ENCODE measurements at regions not wholly inside any gene's neighbourhood (a gene's known extent, or its start where the extent isn't known, plus 50 kb on each side); places are given as distances from the start of the nearest gene placed in this dataset.

DNA sequence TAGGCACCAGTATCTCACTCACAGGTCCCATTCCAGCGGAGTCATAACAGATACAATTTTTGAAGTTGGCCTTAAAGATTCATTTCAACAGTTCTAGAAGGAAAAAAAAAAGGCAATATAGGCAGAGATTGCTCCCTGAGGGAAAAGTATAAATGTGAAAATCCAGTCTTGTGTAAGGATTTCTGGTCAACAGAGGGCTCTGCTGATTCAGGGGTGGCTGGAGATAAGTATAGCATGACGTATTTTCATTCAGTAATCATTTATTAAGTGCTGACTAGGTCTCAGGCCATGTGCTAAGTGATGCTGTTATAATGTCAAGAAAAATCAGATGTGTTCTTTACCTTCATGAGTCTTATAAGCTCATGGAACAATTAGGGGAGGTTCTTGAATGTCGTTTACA is 377.3 kb upstream of the MEF2C start:
- Mint-ChIP-seq H3K27me3 (ENCODE audit: unreplicated experiment) (no peaks in the 10 kb centered on the region), H3K27ac (ENCODE audit: unreplicated experiment) (no peak overlapping the region), H3K36me3 (ENCODE audit: unreplicated experiment) (no peaks in the 10 kb centered on the region), H3K4me3 (ENCODE audit: unreplicated experiment) (no peak overlapping the region), H3K4me1 (ENCODE audit: unreplicated experiment) (peaks cover 3% of the 10 kb centered on the region), H3K9me3 (ENCODE audit: unreplicated experiment) (peaks cover 7% of the 10 kb centered on the region)
- DNase-seq (ENCODE audit: extremely low spot score, unreplicated experiment), result no peak
- TF ChIP-seq, protein P1, sequence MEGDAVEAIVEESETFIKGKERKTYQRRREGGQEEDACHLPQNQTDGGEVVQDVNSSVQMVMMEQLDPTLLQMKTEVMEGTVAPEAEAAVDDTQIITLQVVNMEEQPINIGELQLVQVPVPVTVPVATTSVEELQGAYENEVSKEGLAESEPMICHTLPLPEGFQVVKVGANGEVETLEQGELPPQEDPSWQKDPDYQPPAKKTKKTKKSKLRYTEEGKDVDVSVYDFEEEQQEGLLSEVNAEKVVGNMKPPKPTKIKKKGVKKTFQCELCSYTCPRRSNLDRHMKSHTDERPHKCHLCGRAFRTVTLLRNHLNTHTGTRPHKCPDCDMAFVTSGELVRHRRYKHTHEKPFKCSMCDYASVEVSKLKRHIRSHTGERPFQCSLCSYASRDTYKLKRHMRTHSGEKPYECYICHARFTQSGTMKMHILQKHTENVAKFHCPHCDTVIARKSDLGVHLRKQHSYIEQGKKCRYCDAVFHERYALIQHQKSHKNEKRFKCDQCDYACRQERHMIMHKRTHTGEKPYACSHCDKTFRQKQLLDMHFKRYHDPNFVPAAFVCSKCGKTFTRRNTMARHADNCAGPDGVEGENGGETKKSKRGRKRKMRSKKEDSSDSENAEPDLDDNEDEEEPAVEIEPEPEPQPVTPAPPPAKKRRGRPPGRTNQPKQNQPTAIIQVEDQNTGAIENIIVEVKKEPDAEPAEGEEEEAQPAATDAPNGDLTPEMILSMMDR (IDR thresholded peaks at IDR 0.05), result peak; percentile 15

DNA sequence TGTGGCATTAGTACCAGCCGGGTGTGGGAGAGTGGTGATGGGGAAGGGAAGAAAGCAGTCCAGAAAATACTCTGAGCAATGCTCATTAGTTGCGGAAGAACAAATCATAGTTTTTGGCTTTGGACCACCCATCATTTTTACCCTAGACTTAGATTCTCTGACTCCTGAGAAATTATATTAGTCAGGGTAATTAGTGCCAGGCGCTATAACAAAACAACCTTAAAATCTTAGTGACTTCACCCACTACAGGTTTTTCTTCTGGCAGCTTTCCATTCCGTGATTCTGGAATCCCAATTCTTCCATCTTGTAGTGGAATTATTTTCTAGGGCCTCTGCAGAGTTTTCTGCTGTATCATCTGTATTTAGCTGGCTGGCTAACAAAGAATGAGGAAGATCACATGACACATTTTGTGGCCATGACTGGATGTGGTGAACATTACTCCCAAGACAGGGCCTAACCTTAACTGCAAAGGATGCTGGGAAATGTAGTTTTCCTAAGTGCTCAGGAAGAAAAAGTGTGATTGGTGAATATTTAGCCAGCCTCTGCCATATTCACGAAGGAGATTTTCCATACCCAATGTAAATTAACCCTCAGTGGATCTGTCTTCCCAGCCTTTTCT is 373.0 kb upstream of the MEF2C start:
- no peak for DNase-seq (ENCODE audit: extremely low spot score, unreplicated experiment)
- TF ChIP-seq, protein P1 (IDR thresholded peaks at IDR 0.05), result no peak
- Mint-ChIP-seq H3K9me3 (ENCODE audit: unreplicated experiment) (peaks cover 7% of the 10 kb centered on the region), H3K27ac (ENCODE audit: unreplicated experiment) (no peak overlapping the region), H3K36me3 (ENCODE audit: unreplicated experiment) (no peaks in the 10 kb centered on the region), H3K4me1 (ENCODE audit: unreplicated experiment) (no peaks in the 10 kb centered on the region), H3K4me3 (ENCODE audit: unreplicated experiment) (no peak overlapping the region), H3K27me3 (ENCODE audit: unreplicated experiment) (no peaks in the 10 kb centered on the region)

DNA sequence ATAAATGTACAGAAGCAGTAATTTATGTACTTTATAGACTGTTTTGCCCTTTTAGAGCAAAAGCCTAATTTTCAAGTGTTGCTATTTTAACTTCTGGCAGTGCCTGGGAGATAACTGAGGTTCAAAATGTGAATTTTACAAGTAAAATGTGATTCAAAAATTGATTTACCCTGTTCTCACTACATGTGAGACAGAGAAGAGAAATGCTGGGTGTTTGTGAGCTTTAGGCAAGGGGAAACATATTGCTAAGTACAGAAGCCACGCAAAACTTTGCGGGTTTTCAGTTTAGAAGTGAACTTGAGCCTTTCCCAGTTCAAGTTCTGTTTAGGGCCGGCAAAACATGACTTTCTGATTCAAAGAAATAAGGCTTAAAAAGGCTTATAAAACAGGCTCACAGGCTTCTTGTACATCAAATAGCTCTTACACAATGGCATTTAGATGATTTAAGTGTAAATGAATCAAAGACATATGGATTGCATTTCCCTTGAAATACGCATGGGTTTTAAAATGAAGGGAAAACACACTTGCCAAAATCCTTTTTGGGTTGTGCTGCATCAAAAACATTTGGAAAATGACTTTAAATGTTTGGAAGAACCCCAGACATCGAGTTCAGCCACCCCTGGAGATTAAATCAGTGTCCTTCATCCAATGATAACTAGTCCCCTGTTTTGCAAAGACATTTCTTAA is 370.8 kb upstream of the MEF2C start:
- Mint-ChIP-seq H3K36me3 (ENCODE audit: unreplicated experiment) (no peaks in the 10 kb centered on the region), H3K9me3 (ENCODE audit: unreplicated experiment) (peaks cover 7% of the 10 kb centered on the region), H3K4me3 (ENCODE audit: unreplicated experiment) (no peak overlapping the region), H3K4me1 (ENCODE audit: unreplicated experiment) (no peaks in the 10 kb centered on the region), H3K27ac (ENCODE audit: unreplicated experiment) (no peak overlapping the region), H3K27me3 (ENCODE audit: unreplicated experiment) (no peaks in the 10 kb centered on the region)
- DNase-seq (ENCODE audit: extremely low spot score, unreplicated experiment), result no peak
- TF ChIP-seq, protein P1 (IDR thresholded peaks at IDR 0.05), result no peak

DNA sequence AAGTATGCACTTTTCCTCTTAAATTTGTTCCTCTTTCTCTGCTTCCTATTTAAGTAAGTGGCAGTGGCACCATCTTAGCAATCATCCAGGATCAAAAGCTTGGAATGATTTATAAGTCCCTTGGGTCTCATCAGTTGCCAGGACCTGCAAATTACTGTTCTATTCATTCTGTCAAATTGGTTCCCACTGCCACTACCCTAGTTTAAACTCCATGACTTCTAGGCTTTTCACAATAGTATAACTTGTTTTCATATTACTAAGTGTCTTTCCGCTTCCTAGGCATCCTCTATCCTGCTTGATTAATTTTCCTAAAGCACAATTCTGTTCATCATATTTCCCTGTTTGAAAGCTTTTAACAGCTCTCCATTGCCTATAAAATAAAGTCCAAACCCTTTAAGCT is 363.9 kb upstream of the MEF2C start:
- no peaks in the 10 kb centered on the region for H3K4me1 Mint-ChIP-seq (ENCODE audit: unreplicated experiment)
- H3K9me3 Mint-ChIP-seq (ENCODE audit: unreplicated experiment), result no peaks in the 10 kb centered on the region
- H3K36me3 Mint-ChIP-seq (ENCODE audit: unreplicated experiment), result no peaks in the 10 kb centered on the region
- DNase-seq (ENCODE audit: extremely low spot score, unreplicated experiment), result no peak
- H3K27me3 Mint-ChIP-seq (ENCODE audit: unreplicated experiment), result no peaks in the 10 kb centered on the region
- TF ChIP-seq, protein P1 (IDR thresholded peaks at IDR 0.05), result no peak
- H3K27ac Mint-ChIP-seq (ENCODE audit: unreplicated experiment), result no peak overlapping the region
- H3K4me3 Mint-ChIP-seq (ENCODE audit: unreplicated experiment), result no peak overlapping the region

DNA sequence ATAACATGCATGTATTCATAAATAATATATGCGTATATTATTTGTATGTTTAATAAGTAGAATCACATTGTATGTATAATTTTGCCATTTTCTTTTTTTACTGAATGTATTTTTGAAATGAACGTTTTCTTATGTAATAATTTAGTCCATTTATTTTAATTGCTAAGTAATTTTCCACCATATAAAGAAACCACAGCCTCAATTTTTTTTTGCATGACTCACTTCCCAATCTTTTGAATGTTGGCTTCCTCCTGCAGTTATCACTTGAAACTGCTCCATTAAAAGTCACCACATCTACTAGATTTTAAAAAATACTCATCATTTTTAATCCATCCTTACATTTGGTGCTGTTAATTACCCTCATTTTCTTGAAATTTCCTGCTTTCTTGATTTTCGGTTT is 363.3 kb upstream of the MEF2C start:
- no peak overlapping the region for H3K4me3 Mint-ChIP-seq (ENCODE audit: unreplicated experiment)
- DNase-seq (ENCODE audit: extremely low spot score, unreplicated experiment), result no peak
- no peak overlapping the region for H3K27ac Mint-ChIP-seq (ENCODE audit: unreplicated experiment)
- H3K36me3 Mint-ChIP-seq (ENCODE audit: unreplicated experiment), result no peaks in the 10 kb centered on the region
- H3K9me3 Mint-ChIP-seq (ENCODE audit: unreplicated experiment), result no peaks in the 10 kb centered on the region
- TF ChIP-seq, protein P1 (IDR thresholded peaks at IDR 0.05), result no peak
- H3K4me1 Mint-ChIP-seq (ENCODE audit: unreplicated experiment), result no peaks in the 10 kb centered on the region
- no peaks in the 10 kb centered on the region for H3K27me3 Mint-ChIP-seq (ENCODE audit: unreplicated experiment)
